CD4-positive, alpha-beta T cell treated with Interleukin-2 at 100 ng/mL for 4 hours (primary cell): ENCODE measurements at regions not wholly inside any gene's neighbourhood (a gene's known extent, or its start where the extent isn't known, plus 50 kb on each side); places are given as distances from the start of the nearest gene placed in this dataset.
"Not testable (repeated sequence)": the region's sequence is repeated elsewhere in the genome, so short reads cannot be mapped to it uniquely, and the experiment has no call there.

Source experiments
- DNase-seq: peaks from one replicate; pipeline ENCODE4 v3.0.0-alpha.2; 2020; ENCODE audit warnings: low spot score

- DNase-seq = no peak
These were observed 537.9 kb upstream of the CADM1 start for GRCh38 chr11:116042146-116042545.

- no peak for DNase-seq
These were observed 533.6 kb upstream of the CADM1 start for GRCh38 chr11:116037861-116038260.

- no peak for DNase-seq
These were observed 531.8 kb upstream of the CADM1 start for GRCh38 chr11:116035977-116036376.

GRCh38 chr11:116033931-116034553 is 529.8 kb upstream of the CADM1 start:
- DNase-seq = no peak

- no peak for DNase-seq
These were observed 526.6 kb upstream of the CADM1 start for GRCh38 chr11:116030697-116031331.

GRCh38 chr11:116028506-116028905 is 524.3 kb upstream of the CADM1 start:
- not testable (repeated sequence) for DNase-seq

GRCh38 chr11:115999437-115999836 is 495.2 kb upstream of the CADM1 start:
- DNase-seq = no peak

GRCh38 chr11:115996808-115997188 is 492.6 kb upstream of the CADM1 start:
- no peak for DNase-seq

- no peak for DNase-seq
These were observed 492.1 kb upstream of the CADM1 start for GRCh38 chr11:115996125-115996807.

- DNase-seq = no peak
These were observed 489.4 kb upstream of the CADM1 start for GRCh38 chr11:115993590-115993989.

- no peak for DNase-seq
These were observed 485.8 kb upstream of the CADM1 start for GRCh38 chr11:115990004-115990447.

- no peak for DNase-seq
These were observed 481.7 kb upstream of the CADM1 start for GRCh38 chr11:115985896-115986295.

- DNase-seq = no peak
These were observed 480.0 kb upstream of the CADM1 start for GRCh38 chr11:115984228-115984627.

- no peak for DNase-seq
These were observed 478.5 kb upstream of the CADM1 start for GRCh38 chr11:115982666-115983065.

GRCh38 chr11:115981814-115982471 is 477.7 kb upstream of the CADM1 start:
- DNase-seq = no peak

GRCh38 chr11:115981104-115981481 is 476.9 kb upstream of the CADM1 start:
- no peak for DNase-seq

GRCh38 chr11:115980337-115981103 is 476.3 kb upstream of the CADM1 start:
- DNase-seq = no peak

- no peak for DNase-seq
These were observed 470.5 kb upstream of the CADM1 start for GRCh38 chr11:115974703-115975102.

- DNase-seq = not testable (repeated sequence)
These were observed 463.0 kb upstream of the CADM1 start for GRCh38 chr11:115967203-115967602.

GRCh38 chr11:115965767-115966504 is 461.7 kb upstream of the CADM1 start:
- DNase-seq = no peak

GRCh38 chr11:115964091-115964490 is 459.9 kb upstream of the CADM1 start:
- DNase-seq = no peak
